ENCODE measurements at regions not wholly inside any gene's neighbourhood (a gene's known extent, or its start where the extent isn't known, plus 50 kb on each side); places are given as distances from the start of the nearest gene placed in this dataset.

- TF ChIP-seq EZH2 (IDR thresholded peaks at IDR 0.05; ENCODE audit: borderline replicate concordance, low read depth, low read length, poor library complexity, severe bottlenecking) (no peak), CTCF (conservative IDR thresholded peaks at IDR 0.05; ENCODE audit: low read depth, low read length) (no peak)
Observed at GRCh38 chr15:47434596-47434995, 282.7 kb upstream of the SEMA6D start.
